Activated CD4-positive, alpha-beta memory T cell treated with anti-CD3 and anti-CD28 coated beads for 36 hours (primary cell): ENCODE measurements at regions not wholly inside any gene's neighbourhood (a gene's known extent, or its start where the extent isn't known, plus 50 kb on each side); places are given as distances from the start of the nearest gene placed in this dataset.

Source experiments
- CTCF ChIA-PET: fragments of 350-600 bp; sonication (Branson Sonifier 250); formaldehyde crosslinking; loops from one replicate; lab custom pipeline; 2021; ENCODE audit warnings: antibody characterized with exemption, inconsistent platforms; lab: Charles Lee
- POLR2A ChIA-PET: fragments of 350-600 bp; sonication (Branson Sonifier 250); formaldehyde crosslinking; loops from one replicate; lab custom pipeline; 2021; ENCODE audit warnings: antibody characterized with exemption; lab: Charles Lee
- DNase-seq: peaks from one replicate; pipeline ENCODE4 v3.0.0-alpha.2; 2020
- H3K27ac Mint-ChIP-seq: one replicate; pipeline ENCODE4 v1.8.0; 2021; ENCODE audit warnings: mixed read lengths
- H3K27me3 Mint-ChIP-seq: one replicate; pipeline ENCODE4 v1.8.0; 2021; ENCODE audit warnings: mixed read lengths
- H3K36me3 Mint-ChIP-seq: one replicate; pipeline ENCODE4 v1.8.0; 2021; ENCODE audit warnings: mixed read lengths
- H3K4me1 Mint-ChIP-seq: one replicate; pipeline ENCODE4 v1.8.0; 2021; ENCODE audit warnings: low read depth, mixed read lengths
- H3K4me3 Mint-ChIP-seq: one replicate; pipeline ENCODE4 v1.8.0; 2021; ENCODE audit warnings: mild to moderate bottlenecking, mixed read lengths
- H3K9me3 Mint-ChIP-seq: one replicate; pipeline ENCODE4 v1.8.0; 2021; ENCODE audit warnings: mixed read lengths
- intact Hi-C: fragments of 100-400 bp; cut with micrococcal nuclease; formaldehyde crosslinking; loops from one replicate; pipeline ENCODE4 v1.15.1; 2023

DNA sequence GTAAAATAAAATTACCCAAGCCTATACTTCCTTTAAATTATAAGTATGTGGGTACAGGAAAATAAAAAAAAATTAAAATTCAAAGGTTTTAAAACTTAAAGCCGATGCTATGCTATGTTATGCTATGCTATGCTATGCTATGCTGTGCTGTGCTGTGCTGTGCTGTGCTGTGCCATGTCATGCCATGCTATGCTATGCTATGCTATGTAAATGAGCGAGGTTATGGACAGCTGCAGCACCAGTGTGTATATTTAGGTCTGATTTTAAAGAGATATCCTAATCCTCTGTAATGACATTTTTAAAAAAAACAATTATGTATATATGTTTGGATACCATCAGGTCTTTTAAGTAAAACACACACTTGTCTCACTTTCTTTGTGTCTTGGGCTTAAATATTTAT, 1822.0 kb upstream of the SEL1L start:
- Mint-ChIP-seq H3K4me3 (no peak overlapping the region), H3K36me3 (no peaks in the 10 kb centered on the region), H3K27ac (no peak overlapping the region), H3K4me1 (no peaks in the 10 kb centered on the region), H3K27me3 (no peaks in the 10 kb centered on the region), H3K9me3 (peaks cover 22% of the 10 kb centered on the region)
- POLR2A ChIA-PET: no interaction called here
- no peak for DNase-seq
- intact Hi-C loops: no loop called here
- CTCF ChIA-PET: no interaction called here

DNA sequence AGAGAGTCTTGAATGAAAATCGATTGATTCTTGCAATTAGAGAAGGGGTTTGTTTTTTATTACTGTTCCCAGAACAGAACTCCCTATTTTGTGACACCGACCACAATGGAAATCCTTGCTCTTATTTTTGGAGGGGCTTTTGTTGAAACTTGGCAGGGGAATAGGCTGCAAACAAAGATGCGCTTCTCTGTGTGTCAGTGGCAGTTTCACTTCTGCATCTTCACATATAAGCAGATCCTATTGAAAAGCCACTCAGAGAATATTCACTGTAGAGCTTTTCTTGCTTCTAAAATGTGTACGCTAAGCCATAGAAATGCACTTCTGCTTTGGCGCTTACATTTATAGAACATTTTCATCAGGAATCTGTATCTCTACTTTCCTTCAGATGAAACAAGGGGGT, 1822.4 kb upstream of the SEL1L start:
- no peak for DNase-seq
- Mint-ChIP-seq H3K27me3 (no peaks in the 10 kb centered on the region), H3K9me3 (peaks cover 22% of the 10 kb centered on the region), H3K36me3 (no peaks in the 10 kb centered on the region), H3K27ac (no peak overlapping the region), H3K4me1 (no peaks in the 10 kb centered on the region), H3K4me3 (no peak overlapping the region)
- intact Hi-C loops: no loop called here
- ChIA-PET CTCF (no interaction called here), POLR2A (no interaction called here)

DNA sequence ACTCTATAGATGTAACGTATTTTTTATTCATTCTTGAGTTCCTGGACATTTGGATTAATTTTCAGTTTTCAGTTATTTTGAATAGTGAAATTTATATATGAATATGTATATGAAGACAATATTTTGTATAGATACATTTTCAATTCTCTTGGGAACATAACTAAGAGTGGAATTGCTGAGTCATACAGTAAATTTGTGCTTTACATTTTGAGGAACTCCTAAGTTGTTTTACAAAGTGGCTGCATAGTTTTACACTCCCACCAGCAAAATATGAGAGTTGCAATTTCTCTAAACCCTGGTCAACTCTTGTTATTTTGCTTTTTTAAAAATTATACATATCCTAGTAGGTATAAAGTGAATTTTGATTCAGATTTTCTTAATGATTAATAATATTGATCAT, 1838.6 kb upstream of the SEL1L start:
- no peaks in the 10 kb centered on the region for H3K4me1 Mint-ChIP-seq
- H3K36me3 Mint-ChIP-seq: no peaks in the 10 kb centered on the region
- DNase-seq: no peak
- no peak overlapping the region for H3K4me3 Mint-ChIP-seq
- no peaks in the 10 kb centered on the region for H3K27me3 Mint-ChIP-seq
- ChIA-PET POLR2A (no interaction called here), CTCF (no interaction called here)
- intact Hi-C loops: no loop called here
- H3K27ac Mint-ChIP-seq: no peak overlapping the region
- H3K9me3 Mint-ChIP-seq: peaks cover 16% of the 10 kb centered on the region

DNA sequence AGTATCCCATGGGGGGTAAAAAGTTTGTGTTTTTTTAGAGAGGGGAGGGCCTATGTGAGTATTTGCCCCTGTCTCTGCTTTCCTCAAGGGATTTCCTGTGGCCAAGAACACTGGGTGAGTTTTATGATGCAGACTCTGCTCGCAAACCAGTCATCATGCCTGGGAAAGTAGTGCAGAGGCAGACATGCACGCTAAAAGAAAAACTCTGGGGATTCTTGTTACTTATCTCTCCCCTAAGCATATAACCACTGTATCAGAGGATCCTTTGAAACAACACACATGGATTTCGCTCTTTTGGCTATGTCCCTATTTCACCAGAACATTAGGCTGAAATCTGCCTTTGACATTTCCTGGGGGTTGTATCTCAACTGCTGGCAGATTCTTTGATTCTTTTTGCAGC, 1845.8 kb upstream of the SEL1L start:
- DNase-seq: no peak
- H3K27me3 Mint-ChIP-seq: no peaks in the 10 kb centered on the region
- H3K9me3 Mint-ChIP-seq: peaks cover 24% of the 10 kb centered on the region
- H3K4me1 Mint-ChIP-seq: no peaks in the 10 kb centered on the region
- H3K36me3 Mint-ChIP-seq: no peaks in the 10 kb centered on the region
- intact Hi-C loops: no loop called here
- no peak overlapping the region for H3K27ac Mint-ChIP-seq
- CTCF ChIA-PET: no interaction called here
- POLR2A ChIA-PET: no interaction called here
- no peak overlapping the region for H3K4me3 Mint-ChIP-seq

DNA sequence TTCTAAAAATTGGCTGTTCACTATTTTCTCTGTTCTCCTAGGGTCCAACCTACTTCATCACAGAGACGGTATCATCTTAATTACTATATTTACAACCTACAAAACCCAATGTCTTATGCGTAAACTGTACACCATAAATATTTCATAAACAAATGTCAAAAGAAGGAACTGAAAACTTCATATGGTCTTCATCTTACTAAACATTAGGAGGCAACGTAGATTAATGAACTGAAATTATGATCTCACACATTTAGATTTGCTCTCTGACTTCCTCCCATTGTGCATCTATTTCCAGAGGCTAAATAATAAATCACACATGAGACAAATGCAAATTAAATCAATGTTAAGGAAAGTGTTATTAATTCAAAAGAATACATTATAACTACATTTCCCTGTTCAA, 1850.6 kb upstream of the SEL1L start:
- intact Hi-C loops: no loop called here
- Mint-ChIP-seq H3K4me1 (no peaks in the 10 kb centered on the region), H3K27me3 (no peaks in the 10 kb centered on the region), H3K27ac (no peak overlapping the region), H3K9me3 (peaks cover 41% of the 10 kb centered on the region), H3K36me3 (no peaks in the 10 kb centered on the region), H3K4me3 (no peak overlapping the region)
- ChIA-PET POLR2A (no interaction called here), CTCF (no interaction called here)
- DNase-seq: no peak

DNA sequence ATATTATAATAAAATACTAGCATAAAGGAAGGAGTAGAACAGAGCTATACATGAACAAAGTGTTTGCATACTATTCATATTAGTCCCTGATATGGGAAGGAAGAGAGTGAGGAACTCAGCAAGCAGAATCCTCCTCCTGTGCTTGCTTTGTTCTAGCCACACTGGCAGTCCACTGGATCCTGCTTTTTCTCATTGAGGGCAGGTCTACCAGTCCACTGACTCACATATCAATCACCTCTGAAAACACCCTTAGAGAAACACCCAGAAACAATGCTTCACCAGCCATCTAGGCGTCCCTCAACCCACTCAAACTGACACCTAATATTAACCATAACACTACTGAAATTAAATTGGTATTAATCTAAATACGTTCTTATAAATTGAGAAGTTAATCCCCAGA, 1861.7 kb upstream of the SEL1L start:
- Mint-ChIP-seq H3K4me3 (no peak overlapping the region), H3K27me3 (no peaks in the 10 kb centered on the region), H3K36me3 (no peaks in the 10 kb centered on the region), H3K4me1 (no peaks in the 10 kb centered on the region), H3K27ac (no peak overlapping the region), H3K9me3 (peaks cover 8% of the 10 kb centered on the region)
- no peak for DNase-seq
- intact Hi-C loops: no loop called here
- CTCF ChIA-PET: no interaction called here
- POLR2A ChIA-PET: no interaction called here

DNA sequence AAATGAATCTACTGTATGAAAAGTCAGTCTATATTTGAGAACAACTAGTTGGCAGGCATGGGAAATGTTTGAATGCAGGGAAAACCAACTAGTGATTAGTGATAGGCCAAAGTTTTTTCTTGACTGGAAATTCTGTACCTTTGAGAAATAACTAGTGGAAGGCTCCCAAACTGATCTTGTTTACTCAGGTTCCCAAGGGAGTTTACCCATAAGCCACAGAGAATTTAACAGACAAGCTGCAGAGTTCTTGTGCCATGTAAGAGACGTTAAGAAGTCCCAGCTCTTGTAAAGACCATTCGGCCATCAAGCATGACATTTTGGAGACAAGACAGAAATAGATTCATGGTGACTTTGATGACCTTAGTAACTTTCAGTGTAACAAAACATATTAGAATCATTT, 1882.8 kb upstream of the SEL1L start:
- no peaks in the 10 kb centered on the region for H3K36me3 Mint-ChIP-seq
- H3K9me3 Mint-ChIP-seq: peaks cover 18% of the 10 kb centered on the region
- ChIA-PET POLR2A (no interaction called here), CTCF (no interaction called here)
- H3K4me1 Mint-ChIP-seq: no peaks in the 10 kb centered on the region
- H3K4me3 Mint-ChIP-seq: no peak overlapping the region
- DNase-seq: no peak
- H3K27ac Mint-ChIP-seq: no peak overlapping the region
- intact Hi-C loops: no loop called here
- H3K27me3 Mint-ChIP-seq: no peaks in the 10 kb centered on the region

DNA sequence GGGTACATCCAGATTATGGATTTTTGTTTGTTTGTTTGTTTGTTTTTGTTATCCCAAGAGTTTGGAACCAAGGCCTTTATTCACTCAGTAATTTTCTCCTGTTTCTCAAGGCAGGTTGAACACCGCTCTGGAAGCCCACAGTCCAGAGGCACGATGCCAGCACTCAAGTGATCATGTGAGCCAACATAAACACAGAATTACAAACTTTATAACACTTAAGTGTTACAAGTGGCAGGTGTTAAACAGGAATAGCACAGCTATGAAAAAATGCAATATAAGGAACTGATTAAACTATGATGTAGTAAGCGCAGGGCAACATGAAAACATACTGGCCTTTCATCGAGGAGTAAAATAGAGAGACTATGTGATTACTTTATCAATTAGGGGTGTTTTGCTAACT, 1885.8 kb upstream of the SEL1L start:
- H3K27me3 Mint-ChIP-seq: no peaks in the 10 kb centered on the region
- no peak for DNase-seq
- intact Hi-C loops: no loop called here
- no peaks in the 10 kb centered on the region for H3K36me3 Mint-ChIP-seq
- no peak overlapping the region for H3K27ac Mint-ChIP-seq
- H3K9me3 Mint-ChIP-seq: peaks cover 10% of the 10 kb centered on the region
- ChIA-PET CTCF (no interaction called here), POLR2A (no interaction called here)
- H3K4me3 Mint-ChIP-seq: no peak overlapping the region
- H3K4me1 Mint-ChIP-seq: no peaks in the 10 kb centered on the region

DNA sequence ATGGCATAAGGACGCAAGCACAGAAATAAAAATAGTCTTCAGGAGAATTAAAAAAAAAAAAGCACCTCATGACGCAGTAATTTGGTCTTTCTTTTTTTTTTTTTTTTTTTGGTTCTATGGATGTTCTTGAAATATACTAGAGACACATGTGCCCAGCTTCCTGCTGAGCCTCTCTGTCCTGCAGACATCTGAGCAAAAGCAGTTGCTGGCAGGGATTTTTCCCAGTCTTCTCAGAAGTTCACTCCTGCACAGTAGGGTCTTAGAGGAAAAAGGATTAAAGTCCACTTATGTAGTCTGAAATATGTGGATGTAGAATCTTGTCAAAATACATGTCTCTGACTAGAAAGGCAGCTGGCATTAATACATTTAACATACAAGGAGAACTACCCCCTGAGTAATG, 1888.1 kb upstream of the SEL1L start:
- POLR2A ChIA-PET: no interaction called here
- Mint-ChIP-seq H3K4me1 (no peaks in the 10 kb centered on the region), H3K9me3 (peaks cover 15% of the 10 kb centered on the region), H3K27me3 (no peaks in the 10 kb centered on the region), H3K4me3 (no peak overlapping the region), H3K36me3 (no peaks in the 10 kb centered on the region), H3K27ac (no peak overlapping the region)
- CTCF ChIA-PET: no interaction called here
- intact Hi-C loops: no loop called here
- DNase-seq: no peak

DNA sequence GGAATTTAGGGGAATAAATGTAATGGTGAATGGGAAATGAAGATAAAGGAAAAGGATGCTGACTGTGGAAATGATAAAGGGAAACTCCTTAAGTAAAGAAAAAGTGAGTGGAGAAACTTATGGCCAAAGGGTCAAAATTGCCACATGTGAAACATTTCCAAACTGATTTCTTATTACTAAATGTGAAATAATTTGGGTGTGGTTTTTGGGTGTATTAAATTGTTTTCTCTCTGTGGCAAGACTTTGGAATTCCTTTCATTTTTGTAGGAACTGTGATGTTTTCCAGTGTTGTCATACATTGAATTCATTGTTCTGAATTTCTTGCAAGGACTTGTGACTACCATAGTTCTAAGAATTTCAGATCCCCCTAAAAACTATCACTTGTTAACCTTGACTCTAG, 1891.5 kb upstream of the SEL1L start:
- POLR2A ChIA-PET: no interaction called here

DNA sequence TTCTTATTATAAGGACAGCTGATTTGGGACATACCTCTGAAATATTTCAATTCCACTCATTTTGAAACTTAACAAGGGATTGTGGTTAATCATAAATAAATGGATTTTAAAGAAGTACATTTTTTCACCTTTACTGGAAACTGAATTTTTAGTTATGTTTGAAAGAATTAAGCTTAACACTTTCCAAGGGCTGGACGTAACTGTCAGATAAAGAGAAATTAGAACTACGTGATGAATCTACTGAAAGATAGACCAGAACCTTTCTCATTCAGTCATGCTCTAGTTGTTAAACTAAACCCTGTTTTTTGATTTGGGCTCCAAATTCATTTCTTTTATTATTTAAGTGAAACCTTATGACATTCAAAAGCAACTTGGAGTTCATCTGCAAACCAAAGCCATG, 1892.1 kb upstream of the SEL1L start:
- intact Hi-C loops: no loop called here

More for the DNA sequence above, 1891.5 kb upstream of the SEL1L start:
- Mint-ChIP-seq H3K36me3 (no peaks in the 10 kb centered on the region), H3K27ac (no peak overlapping the region), H3K27me3 (no peaks in the 10 kb centered on the region), H3K4me1 (no peaks in the 10 kb centered on the region), H3K4me3 (no peak overlapping the region), H3K9me3 (peaks cover 11% of the 10 kb centered on the region)
- intact Hi-C loops: no loop called here
- no peak for DNase-seq
- CTCF ChIA-PET: no interaction called here

DNA sequence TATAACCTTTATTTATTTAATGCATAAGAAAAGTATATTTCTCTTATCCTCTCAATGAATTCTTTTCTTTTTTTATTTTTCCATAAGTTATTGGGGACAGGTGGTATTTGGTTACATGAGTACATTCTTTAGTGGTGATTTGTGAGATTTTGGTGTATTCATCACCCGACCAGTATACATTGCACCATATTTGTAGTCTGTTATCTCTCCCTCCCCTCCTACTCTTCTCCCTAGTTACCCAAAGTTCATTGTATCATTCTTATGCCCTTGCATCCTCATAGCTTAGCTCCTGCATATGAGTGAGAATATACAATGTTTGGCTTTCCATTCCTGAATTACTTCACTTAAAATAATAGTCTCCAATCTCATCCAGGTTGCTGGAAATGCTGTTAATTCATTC, 1900.0 kb upstream of the SEL1L start:
- Mint-ChIP-seq H3K36me3 (no peaks in the 10 kb centered on the region), H3K4me1 (no peaks in the 10 kb centered on the region), H3K27ac (no peak overlapping the region), H3K27me3 (no peaks in the 10 kb centered on the region), H3K9me3 (peaks cover 16% of the 10 kb centered on the region), H3K4me3 (no peak overlapping the region)
- POLR2A ChIA-PET: no interaction called here
- intact Hi-C loops: no loop called here
- no peak for DNase-seq
- CTCF ChIA-PET: no interaction called here

More for the DNA sequence above, 1892.1 kb upstream of the SEL1L start:
- Mint-ChIP-seq H3K4me1 (no peaks in the 10 kb centered on the region), H3K27me3 (no peaks in the 10 kb centered on the region), H3K4me3 (no peak overlapping the region), H3K36me3 (no peaks in the 10 kb centered on the region), H3K27ac (no peak overlapping the region), H3K9me3 (peaks cover 10% of the 10 kb centered on the region)
- ChIA-PET CTCF (no interaction called here), POLR2A (no interaction called here)
- DNase-seq: no peak

DNA sequence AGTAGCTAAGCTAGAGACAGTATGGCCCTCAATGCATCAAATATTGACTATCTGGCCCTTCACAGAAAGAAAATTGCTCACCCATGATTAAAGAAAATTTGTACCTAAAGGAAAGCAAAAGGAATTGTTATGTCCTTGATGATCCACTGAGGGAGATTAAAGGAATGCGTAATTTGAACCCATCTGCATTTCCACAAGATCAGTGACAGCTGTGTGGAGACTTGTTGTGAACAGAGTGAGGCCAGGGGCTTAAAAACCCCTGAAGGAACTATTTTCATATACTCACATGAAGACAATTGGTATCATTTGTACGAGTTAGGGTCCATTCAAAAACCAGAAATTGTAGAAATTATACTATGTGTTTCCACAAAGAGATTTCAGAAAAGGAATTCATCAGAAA, 1908.1 kb upstream of the SEL1L start:
- POLR2A ChIA-PET: no interaction called here
- Mint-ChIP-seq H3K36me3 (no peaks in the 10 kb centered on the region), H3K27me3 (no peaks in the 10 kb centered on the region), H3K4me1 (no peaks in the 10 kb centered on the region), H3K9me3 (peaks cover 14% of the 10 kb centered on the region), H3K27ac (no peak overlapping the region), H3K4me3 (no peak overlapping the region)
- CTCF ChIA-PET: no interaction called here
- intact Hi-C loops: no loop called here
- no peak for DNase-seq

DNA sequence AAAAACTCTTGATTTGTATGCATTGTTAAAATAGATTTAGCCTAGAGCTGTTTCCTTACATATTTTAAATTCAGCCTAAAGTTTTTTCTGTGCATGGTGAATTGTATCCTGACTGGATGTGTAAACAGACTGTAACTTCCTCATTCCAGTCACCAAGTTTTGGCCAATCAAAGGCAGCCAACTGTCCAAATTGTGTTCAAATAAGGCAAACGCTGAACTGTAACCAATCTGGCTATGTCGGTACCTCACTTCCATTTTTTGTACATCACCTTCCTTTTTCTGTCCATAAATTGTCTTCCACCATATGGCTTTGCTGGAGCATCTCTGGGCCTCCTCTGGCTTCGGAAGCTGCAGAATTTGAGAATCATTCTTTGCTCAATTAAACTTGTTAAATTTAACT, 1921.9 kb upstream of the SEL1L start:
- Mint-ChIP-seq H3K9me3 (peaks cover 51% of the 10 kb centered on the region), H3K4me3 (no peak overlapping the region), H3K27ac (no peak overlapping the region), H3K4me1 (no peaks in the 10 kb centered on the region), H3K36me3 (no peaks in the 10 kb centered on the region), H3K27me3 (no peaks in the 10 kb centered on the region)
- CTCF ChIA-PET: no interaction called here
- intact Hi-C loops: no loop called here
- DNase-seq: no peak
- POLR2A ChIA-PET: no interaction called here
